ENCODE measurements at regions not wholly inside any gene's neighbourhood (a gene's known extent, or its start where the extent isn't known, plus 50 kb on each side); places are given as distances from the start of the nearest gene placed in this dataset.
A peak's percentile ranks its signal among the peaks of the same experiment; 100 is the strongest.

DNA sequence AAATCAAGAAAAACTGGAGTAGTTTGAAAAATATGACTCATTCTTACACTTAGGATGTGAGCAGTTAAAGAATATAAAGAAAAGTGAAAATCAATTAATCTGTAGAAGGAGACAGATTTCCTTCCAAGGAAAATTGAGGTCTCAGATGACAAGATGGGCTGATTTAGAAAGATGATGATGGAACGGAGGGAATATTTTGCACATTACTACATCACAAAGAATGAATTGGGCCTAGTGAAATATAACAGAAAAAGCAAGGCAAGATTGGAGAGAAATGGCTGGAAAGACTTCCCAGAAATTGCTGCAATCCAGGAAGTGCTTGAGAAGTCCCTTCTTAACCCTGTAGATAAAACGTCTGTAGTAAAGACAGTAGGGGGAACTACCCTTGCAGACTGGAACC lies 169.1 kb upstream of the SYT6 start:
- POLR2A ChIA-PET (ENCODE audit: unreplicated experiment) = no interaction called here
- no peak overlapping the region for H4K91ac ChIP-seq (ENCODE audit: insufficient read depth, low read depth, low read length)

More for the DNA sequence above, 169.1 kb upstream of the SYT6 start:
- H2BK20ac ChIP-seq (ENCODE audit: low read depth, low read length) = 0 out of 2 replicates have a peak overlapping the region, but pooled peaks have one; percentile 52
- peak overlapping the region in 1 of 2 experiments; percentile 28; a peak in 1 of 4 replicates for H4K8ac ChIP-seq (ENCODE audit: low read depth in 2 of 2, low read length in 2 of 2)
- no TSS peak for BruUV-seq (replicated peaks)
- in situ Hi-C loops (cut with MboI; ENCODE audit: low sequenced_read_pairs) (no loop called here), dilution Hi-C loops (cut with HindIII; ENCODE audit: low sequenced_read_pairs, unreplicated experiment) (no loop called here), intact Hi-C loops (cut with micrococcal nuclease) (no loop called here)
- 0 out of 2 replicates have a peak overlapping the region, but pooled peaks have one; percentile 44 for H2BK120ac ChIP-seq (ENCODE audit: low read depth, low read length)
- H3K79me1 ChIP-seq (ENCODE audit: low read depth in 1 of 2, low read length in 2 of 2) = no peaks in the 10 kb centered on the region
- no peak overlapping the region for H2BK5ac ChIP-seq (ENCODE audit: low read depth, low read length, poor library complexity, severe bottlenecking)
- H3K23ac ChIP-seq (ENCODE audit: low read depth, low read length) = 0 out of 2 replicates have a peak overlapping the region, but pooled peaks have one; percentile 14
- no peaks in the 10 kb centered on the region for H3K9me3 ChIP-seq (ENCODE audit: control insufficient read depth, insufficient read depth, low read length)
- H3K27me3 ChIP-seq (ENCODE audit: control insufficient read depth, insufficient read depth, low read length) = no peaks in the 10 kb centered on the region
- no peak overlapping the region for H3K27ac ChIP-seq (ENCODE audit: insufficient read depth, low read length)
- DNase-seq (no peak), ATAC-seq (ENCODE audit: low read depth) (no peak)
- H3K56ac ChIP-seq (ENCODE audit: extremely low read depth, insufficient read depth, low read length) = no peak overlapping the region
- H3K4me1 ChIP-seq (ENCODE audit: control insufficient read depth, insufficient read depth, low read length) = peaks cover 5% of the 10 kb centered on the region
- H3K4me3 ChIP-seq (ENCODE audit: insufficient read depth, low read depth, low read length) = no peak overlapping the region
- no peak overlapping the region for H3K9ac ChIP-seq (ENCODE audit: low read depth, low read length)
- H4K20me1 ChIP-seq (ENCODE audit: insufficient read depth, low read length) = no peaks in the 10 kb centered on the region
- no peak overlapping the region for H4K5ac ChIP-seq (ENCODE audit: low read depth, low read length)
- no peak overlapping the region for H2AK9ac ChIP-seq (replicated peaks; ENCODE audit: low read depth, low read length, poor library complexity)
- H3K14ac ChIP-seq (replicated peaks; ENCODE audit: low read depth, low read length) = no peak overlapping the region; the same call in 1 of the 2 replicates
- CTCF ChIA-PET = no interaction called here
- no peak overlapping the region for H2AK5ac ChIP-seq (ENCODE audit: low read depth, low read length)
- peak overlapping the region; percentile 45; the same call in 1 of the 2 replicates for H3K18ac ChIP-seq (ENCODE audit: low read depth, low read length)
- H2BK15ac ChIP-seq (ENCODE audit: low read depth, low read length) = no peak overlapping the region
- no peak overlapping the region for H3K4me2 ChIP-seq (ENCODE audit: low read depth, low read length)
- no peak overlapping the region for H2AFZ ChIP-seq (replicated peaks; ENCODE audit: low read length, poor library complexity)
- H3K9me1 ChIP-seq (ENCODE audit: insufficient read depth, low read length) = peaks cover 9% of the 10 kb centered on the region
- no CpG with 5 or more reads among the region's 2 CpGs for WGBS, 2 experiments (ENCODE audit: extremely low coverage in 2 of 2, insufficient read length in 1 of 2)
- H3K36me3 ChIP-seq (ENCODE audit: control insufficient read depth, insufficient read depth, low read length) = no peaks in the 10 kb centered on the region
- TF ChIP-seq BHLHE40 (IDR thresholded peaks at IDR 0.05; ENCODE audit: low read depth, low read length) = no peak
- no peak for TF ChIP-seq RAD21 (IDR thresholded peaks at IDR 0.05; ENCODE audit: low read length)
- TF ChIP-seq ELK1 (IDR thresholded peaks at IDR 0.05; ENCODE audit: borderline replicate concordance, low read depth, low read length) = no peak
- TF ChIP-seq POLR2A (IDR thresholded peaks at IDR 0.05; ENCODE audit: low read depth, low read length) = no peak
- no peak for TF ChIP-seq CHD1 (IDR thresholded peaks at IDR 0.05; ENCODE audit: low read depth, low read length)
- no peak for TF ChIP-seq RCOR1 (IDR thresholded peaks at IDR 0.05; ENCODE audit: insufficient replicate concordance, low read length)
- no peak for TF ChIP-seq MAZ (IDR thresholded peaks at IDR 0.05; ENCODE audit: borderline replicate concordance, low read depth, low read length)
- no peak for TF ChIP-seq SMC3 (IDR thresholded peaks at IDR 0.05; ENCODE audit: low read depth, low read length)
- TF ChIP-seq, protein P1, sequence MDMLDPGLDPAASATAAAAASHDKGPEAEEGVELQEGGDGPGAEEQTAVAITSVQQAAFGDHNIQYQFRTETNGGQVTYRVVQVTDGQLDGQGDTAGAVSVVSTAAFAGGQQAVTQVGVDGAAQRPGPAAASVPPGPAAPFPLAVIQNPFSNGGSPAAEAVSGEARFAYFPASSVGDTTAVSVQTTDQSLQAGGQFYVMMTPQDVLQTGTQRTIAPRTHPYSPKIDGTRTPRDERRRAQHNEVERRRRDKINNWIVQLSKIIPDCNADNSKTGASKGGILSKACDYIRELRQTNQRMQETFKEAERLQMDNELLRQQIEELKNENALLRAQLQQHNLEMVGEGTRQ (IDR thresholded peaks at IDR 0.05; ENCODE audit: low read depth, low read length) = no peak
- no peak for TF ChIP-seq MXI1 (IDR thresholded peaks at IDR 0.05; ENCODE audit: borderline replicate concordance, low read depth, low read length)
- TF ChIP-seq CEBPB (IDR thresholded peaks at IDR 0.05; ENCODE audit: low read depth, low read length) = no peak
- no peak for TF ChIP-seq CTCF (conservative IDR thresholded peaks at IDR 0.05; ENCODE audit: low read depth, low read length)
- no peak for TF ChIP-seq FOS (IDR thresholded peaks at IDR 0.05; ENCODE audit: low read depth, low read length)
- TF ChIP-seq RFX5 (IDR thresholded peaks at IDR 0.05; ENCODE audit: low read depth, low read length) = no peak
- TF ChIP-seq NFE2L2 (IDR thresholded peaks at IDR 0.05; ENCODE audit: low read depth, low read length) = no peak
- TF ChIP-seq MAFK (IDR thresholded peaks at IDR 0.05; ENCODE audit: low read depth, low read length) = no peak
- H3K4ac ChIP-seq (ENCODE audit: low read depth, low read length) = no peak overlapping the region

Measured in IMR-90 (cell line).